ENCODE measurements at regions not wholly inside any gene's neighbourhood (a gene's known extent, or its start where the extent isn't known, plus 50 kb on each side); places are given as distances from the start of the nearest gene placed in this dataset.

DNA sequence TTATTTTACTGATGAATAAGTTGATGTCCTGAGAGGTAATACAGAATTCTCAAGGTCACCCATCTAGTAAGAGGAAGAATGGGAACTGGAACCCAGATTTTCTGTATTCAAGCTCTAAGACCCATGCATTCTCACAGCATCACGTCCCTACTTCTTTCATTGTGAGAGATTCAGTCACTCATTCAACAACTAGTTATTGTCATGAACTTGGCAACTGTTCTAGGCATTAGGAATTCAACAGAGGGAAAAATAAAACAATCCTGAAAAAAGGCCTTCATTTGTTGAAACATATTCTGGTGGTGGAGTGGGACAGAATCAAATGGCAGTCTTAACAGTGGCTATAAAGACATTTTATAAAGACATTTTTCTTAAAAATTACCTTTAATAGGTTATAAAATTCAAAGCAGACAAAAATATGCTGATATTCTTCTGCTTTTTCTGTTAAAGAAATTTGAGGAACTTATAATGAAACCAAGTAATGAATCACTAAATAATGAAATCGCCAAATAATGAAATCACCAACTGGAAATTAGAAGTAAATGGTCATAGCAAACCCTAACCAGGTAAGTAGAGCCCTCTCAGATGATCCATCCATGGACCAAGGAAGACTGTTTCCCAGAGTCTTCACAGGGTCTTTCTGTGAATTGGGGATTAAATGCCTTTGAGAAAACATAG lies 136.5 kb upstream of the DPYD start:
- DNase-seq (ENCODE audit: low spot score) (no peak), ATAC-seq (ENCODE audit: low FRiP score) (no peak)
- TF ChIP-seq, protein P1, sequence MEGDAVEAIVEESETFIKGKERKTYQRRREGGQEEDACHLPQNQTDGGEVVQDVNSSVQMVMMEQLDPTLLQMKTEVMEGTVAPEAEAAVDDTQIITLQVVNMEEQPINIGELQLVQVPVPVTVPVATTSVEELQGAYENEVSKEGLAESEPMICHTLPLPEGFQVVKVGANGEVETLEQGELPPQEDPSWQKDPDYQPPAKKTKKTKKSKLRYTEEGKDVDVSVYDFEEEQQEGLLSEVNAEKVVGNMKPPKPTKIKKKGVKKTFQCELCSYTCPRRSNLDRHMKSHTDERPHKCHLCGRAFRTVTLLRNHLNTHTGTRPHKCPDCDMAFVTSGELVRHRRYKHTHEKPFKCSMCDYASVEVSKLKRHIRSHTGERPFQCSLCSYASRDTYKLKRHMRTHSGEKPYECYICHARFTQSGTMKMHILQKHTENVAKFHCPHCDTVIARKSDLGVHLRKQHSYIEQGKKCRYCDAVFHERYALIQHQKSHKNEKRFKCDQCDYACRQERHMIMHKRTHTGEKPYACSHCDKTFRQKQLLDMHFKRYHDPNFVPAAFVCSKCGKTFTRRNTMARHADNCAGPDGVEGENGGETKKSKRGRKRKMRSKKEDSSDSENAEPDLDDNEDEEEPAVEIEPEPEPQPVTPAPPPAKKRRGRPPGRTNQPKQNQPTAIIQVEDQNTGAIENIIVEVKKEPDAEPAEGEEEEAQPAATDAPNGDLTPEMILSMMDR (IDR thresholded peaks at IDR 0.05) = no peak

DNA sequence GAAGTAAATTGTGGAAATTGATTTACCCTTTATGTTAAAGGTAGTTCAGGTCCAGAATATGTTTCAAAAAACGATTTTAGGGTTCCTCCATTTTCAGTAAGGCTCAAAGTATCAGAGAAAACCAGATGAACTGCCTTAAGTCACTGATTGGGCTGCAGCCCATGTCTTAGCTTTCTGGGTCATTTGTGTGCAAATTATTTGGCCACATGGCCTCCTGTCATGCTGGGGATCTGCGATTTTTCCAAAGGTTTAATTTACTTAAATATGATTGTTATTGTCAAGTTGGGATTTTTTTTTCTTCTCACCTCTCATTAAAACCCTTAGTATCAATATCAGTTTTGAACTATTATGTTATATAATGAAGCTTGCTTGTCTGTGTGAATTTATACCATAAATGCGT lies 135.9 kb upstream of the DPYD start:
- TF ChIP-seq, protein P1 (IDR thresholded peaks at IDR 0.05) = no peak
- no peak for ATAC-seq (ENCODE audit: low FRiP score)
- no peak for DNase-seq (ENCODE audit: low spot score)

DNA sequence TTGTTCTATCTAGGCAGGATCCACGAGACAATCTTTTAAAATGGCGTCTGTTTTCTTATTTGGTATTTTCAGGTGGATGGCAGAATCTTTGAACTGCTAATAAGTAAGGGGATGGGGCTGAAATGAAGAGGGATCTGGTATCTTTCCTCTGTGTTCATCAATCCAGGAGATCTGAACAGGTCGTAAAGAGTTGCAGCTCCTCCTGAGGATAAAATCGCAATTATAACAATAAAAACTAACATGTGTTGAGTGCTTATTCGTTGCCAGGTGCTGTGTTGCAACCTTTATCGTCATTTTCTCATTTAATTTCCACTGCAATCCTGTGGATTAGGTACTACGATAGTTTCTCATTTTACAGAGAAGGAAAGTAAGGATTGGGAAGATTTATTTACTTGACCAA lies 134.6 kb upstream of the DPYD start:
- TF ChIP-seq, protein P1 (IDR thresholded peaks at IDR 0.05) = no peak
- DNase-seq (ENCODE audit: low spot score) (no peak), ATAC-seq (ENCODE audit: low FRiP score) (no peak)

DNA sequence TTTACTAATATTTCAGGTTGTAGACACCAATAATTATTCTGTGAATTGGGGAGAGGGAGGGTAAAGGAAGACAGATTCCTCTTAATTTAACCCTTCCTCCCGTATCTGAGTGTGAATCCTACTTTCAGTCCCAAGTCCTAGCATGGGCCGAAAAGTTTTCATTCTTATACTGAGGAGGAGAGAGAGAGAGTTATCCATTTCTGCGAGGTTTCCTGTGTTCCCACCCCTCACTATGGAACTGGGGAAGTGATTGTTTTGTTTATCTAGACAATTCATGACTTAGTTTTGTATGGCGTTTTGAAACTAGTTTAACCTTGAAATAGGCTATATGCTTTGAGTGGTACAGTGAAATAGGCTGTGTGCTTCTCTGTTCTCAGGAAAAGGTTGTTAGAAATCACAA lies 134.0 kb upstream of the DPYD start:
- DNase-seq (ENCODE audit: low spot score) (no peak), ATAC-seq (ENCODE audit: low FRiP score) (no peak)
- TF ChIP-seq, protein P1 (IDR thresholded peaks at IDR 0.05) = no peak

DNA sequence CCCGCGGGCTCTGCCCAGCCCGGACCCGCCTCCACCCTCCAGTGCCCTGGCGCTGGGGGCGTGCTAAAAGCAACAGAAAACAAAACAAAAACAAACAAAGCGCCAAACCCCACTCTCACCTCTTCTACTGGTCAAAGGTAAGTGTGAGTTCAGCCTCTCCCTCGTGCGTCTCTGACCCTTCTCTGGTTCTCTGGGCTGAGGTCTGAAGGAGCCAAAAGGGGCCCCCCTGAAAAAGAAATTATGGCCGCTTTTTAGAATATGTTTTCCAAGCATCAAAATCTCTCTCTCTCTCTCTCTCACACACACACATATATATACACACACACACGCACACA lies 133.5 kb upstream of the DPYD start:
- TF ChIP-seq, protein P1 (IDR thresholded peaks at IDR 0.05) = no peak

DNA sequence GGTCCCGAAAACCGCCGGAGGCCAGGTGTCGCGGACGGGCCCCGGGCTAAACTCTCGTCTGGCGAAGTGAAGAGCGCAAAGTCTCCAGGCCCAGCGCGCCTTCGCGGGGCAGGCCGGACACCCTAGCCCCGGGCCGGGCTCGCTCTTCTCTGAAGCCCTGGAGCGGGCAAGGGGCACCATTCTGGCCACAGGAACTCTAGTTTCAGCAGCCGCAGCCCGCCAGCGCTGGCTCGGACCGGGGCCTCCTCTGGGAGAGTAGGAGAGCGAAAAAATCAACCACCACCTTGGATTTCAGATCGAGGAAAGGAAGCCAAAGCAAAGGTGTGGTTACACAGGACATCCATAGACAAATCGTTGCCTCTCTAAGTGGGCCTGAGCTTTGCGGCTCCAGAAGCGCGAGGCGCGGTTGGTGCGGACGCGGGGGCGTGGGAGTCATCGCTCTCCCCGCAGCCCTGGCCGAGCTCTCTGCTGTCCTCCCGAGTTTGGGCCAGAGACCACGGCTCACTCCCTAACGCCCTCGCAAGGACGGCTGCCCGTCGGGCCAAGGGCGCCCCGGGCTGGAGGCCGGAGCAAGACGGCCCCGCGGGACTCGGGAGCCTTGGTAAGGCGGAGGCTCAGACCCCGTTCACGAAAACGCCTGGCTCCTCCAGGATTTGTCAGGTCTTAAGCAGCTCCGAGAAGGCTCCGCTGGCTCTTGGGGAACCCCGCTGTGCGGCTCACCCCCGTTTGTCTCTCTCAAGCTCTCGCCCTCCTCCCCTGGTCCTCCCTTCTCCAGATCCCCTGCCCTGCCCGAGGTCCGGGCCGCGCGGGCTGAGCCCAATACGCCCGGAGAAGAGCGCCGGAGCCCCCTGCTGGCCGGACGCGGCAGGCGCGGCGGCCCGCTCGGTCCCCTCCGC lies 132.9 kb upstream of the DPYD start:
- DNase-seq (ENCODE audit: low spot score) (no peak), ATAC-seq (ENCODE audit: low FRiP score) (peak; percentile 95)
- TF ChIP-seq, protein P1 (IDR thresholded peaks at IDR 0.05) = peak in 2 of 3 donors; percentile 76 to 87

More for the DNA sequence above, 133.5 kb upstream of the DPYD start:
- no peak for ATAC-seq (ENCODE audit: low FRiP score)
- DNase-seq (ENCODE audit: low spot score) = no peak

Measured in omental fat pad (tissue), 3 donors.